ENCODE measurements at regions not wholly inside any gene's neighbourhood (a gene's known extent, or its start where the extent isn't known, plus 50 kb on each side); places are given as distances from the start of the nearest gene placed in this dataset.

DNA sequence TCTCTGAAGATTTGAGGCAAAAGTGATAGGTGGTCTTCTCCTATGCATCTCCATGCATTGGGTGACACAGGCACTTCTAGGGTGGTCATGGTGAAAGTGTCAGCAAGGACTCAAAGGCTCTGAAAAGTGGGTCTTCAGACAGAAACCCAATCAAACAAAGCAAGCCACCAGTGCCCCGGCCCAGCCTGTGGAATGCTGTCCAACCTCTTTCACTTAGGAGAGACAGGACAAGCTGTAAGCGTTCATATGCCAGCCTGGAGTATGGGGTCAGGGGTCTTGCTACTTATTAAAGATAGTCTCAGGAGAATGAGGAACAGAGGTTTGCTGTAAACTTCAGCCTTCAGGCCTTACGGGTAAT, 324.5 kb downstream of the GADD45G start:
- DNase-seq, result no peak
- H3K27ac Mint-ChIP-seq (ENCODE audit: unreplicated experiment), result no peak overlapping the region
- peaks cover 14% of the 10 kb centered on the region for H3K4me1 Mint-ChIP-seq (ENCODE audit: low read depth, unreplicated experiment)
- TF ChIP-seq, protein P1, sequence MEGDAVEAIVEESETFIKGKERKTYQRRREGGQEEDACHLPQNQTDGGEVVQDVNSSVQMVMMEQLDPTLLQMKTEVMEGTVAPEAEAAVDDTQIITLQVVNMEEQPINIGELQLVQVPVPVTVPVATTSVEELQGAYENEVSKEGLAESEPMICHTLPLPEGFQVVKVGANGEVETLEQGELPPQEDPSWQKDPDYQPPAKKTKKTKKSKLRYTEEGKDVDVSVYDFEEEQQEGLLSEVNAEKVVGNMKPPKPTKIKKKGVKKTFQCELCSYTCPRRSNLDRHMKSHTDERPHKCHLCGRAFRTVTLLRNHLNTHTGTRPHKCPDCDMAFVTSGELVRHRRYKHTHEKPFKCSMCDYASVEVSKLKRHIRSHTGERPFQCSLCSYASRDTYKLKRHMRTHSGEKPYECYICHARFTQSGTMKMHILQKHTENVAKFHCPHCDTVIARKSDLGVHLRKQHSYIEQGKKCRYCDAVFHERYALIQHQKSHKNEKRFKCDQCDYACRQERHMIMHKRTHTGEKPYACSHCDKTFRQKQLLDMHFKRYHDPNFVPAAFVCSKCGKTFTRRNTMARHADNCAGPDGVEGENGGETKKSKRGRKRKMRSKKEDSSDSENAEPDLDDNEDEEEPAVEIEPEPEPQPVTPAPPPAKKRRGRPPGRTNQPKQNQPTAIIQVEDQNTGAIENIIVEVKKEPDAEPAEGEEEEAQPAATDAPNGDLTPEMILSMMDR (IDR thresholded peaks at IDR 0.05; ENCODE audit: partially characterized antibody, unreplicated experiment), result no peak
- H3K9me3 Mint-ChIP-seq (ENCODE audit: unreplicated experiment), result no peaks in the 10 kb centered on the region
- no peaks in the 10 kb centered on the region for H3K27me3 Mint-ChIP-seq (ENCODE audit: unreplicated experiment)
- no peak overlapping the region for H3K4me3 Mint-ChIP-seq (ENCODE audit: unreplicated experiment)
- peaks cover 6% of the 10 kb centered on the region for H3K36me3 Mint-ChIP-seq (ENCODE audit: unreplicated experiment)

DNA sequence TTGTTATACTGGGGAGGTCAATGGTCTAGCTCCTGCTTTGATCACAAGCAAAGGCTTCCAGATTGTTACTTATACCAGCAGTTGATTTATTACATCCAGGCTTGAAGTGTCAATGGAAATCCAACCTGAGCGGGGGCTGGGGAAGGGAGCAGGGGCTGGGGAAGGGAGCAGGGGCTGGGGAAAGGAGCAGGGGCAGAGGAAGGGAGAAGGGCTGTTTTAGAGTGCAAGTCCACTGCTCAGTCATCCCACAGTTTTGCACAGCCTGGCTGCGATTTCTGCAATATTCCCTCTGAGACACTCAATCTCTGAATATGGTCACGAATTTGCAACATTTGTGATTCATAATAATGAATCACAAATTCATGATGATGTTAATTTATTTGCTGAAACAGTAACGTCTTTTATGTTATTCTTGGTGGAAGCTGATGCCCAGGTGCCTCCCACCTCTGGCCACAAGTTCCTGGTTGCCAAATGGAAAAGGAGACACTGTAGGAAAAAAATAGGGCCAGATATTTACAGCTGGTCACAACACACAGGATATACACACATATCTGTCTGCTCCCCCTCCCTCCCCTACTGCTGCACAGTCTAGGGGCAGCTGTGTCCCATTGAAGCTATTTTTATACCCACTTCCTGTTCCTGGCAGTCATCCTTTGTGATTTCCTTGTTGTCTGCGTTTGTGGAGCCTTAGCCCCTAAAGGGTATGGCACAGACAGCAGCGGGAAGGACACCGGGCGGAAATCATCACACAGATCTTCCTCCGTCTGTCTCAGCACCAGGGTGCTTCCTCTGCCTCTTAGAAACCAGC, 325.1 kb downstream of the GADD45G start:
- Mint-ChIP-seq H3K27me3 (ENCODE audit: unreplicated experiment) (no peaks in the 10 kb centered on the region), H3K36me3 (ENCODE audit: unreplicated experiment) (peaks cover 6% of the 10 kb centered on the region), H3K27ac (ENCODE audit: unreplicated experiment) (no peak overlapping the region), H3K4me1 (ENCODE audit: low read depth, unreplicated experiment) (peaks cover 14% of the 10 kb centered on the region), H3K9me3 (ENCODE audit: unreplicated experiment) (no peaks in the 10 kb centered on the region), H3K4me3 (ENCODE audit: unreplicated experiment) (no peak overlapping the region)
- no peak for DNase-seq
- TF ChIP-seq, protein P1 (IDR thresholded peaks at IDR 0.05; ENCODE audit: partially characterized antibody, unreplicated experiment), result no peak

DNA sequence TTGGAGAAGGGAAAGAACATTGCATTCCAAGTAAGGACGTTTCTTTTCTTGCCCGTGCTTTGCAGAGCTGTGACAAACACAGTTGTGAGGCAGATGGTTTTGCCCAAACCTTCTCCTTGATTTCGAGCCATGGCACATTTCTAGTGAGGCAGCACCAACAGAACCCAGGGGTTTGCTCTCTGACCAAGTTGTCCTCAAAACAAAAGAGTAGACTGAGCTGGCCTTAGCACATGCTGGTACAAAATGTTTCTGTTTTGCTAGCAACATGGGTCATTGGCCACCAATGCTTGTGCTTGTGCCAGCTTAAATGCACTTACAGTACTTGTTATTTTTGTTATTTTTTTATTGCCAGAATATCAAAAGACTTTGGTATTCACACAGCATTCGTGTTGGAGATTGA, 328.8 kb downstream of the GADD45G start:
- H3K27me3 Mint-ChIP-seq (ENCODE audit: unreplicated experiment), result no peaks in the 10 kb centered on the region

DNA sequence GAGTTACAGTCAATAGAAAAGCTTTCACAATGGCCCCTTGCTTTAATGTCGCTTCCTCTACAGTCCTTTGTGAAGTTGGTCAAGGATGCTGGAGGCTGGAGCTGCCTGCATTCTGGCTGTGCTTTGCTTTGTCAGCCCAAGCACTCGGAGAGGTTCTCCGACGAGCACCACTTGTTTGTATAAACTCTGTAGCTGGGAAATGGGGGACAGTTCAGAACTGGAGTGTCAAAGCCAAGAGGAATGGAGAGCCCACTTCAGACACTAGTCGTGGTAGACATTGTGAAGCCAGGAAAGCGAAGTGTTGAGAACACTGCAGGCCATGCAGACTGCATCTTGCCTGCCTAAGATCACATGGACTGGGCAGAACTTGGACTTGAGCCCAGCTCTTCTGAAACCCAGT, 330.3 kb downstream of the GADD45G start:
- no peak for DNase-seq
- H3K4me3 Mint-ChIP-seq (ENCODE audit: unreplicated experiment), result no peak overlapping the region
- peaks cover 6% of the 10 kb centered on the region for H3K36me3 Mint-ChIP-seq (ENCODE audit: unreplicated experiment)
- peaks cover 2% of the 10 kb centered on the region for H3K9me3 Mint-ChIP-seq (ENCODE audit: unreplicated experiment)
- peaks cover 7% of the 10 kb centered on the region for H3K4me1 Mint-ChIP-seq (ENCODE audit: low read depth, unreplicated experiment)
- TF ChIP-seq, protein P1 (IDR thresholded peaks at IDR 0.05; ENCODE audit: partially characterized antibody, unreplicated experiment), result no peak
- H3K27ac Mint-ChIP-seq (ENCODE audit: unreplicated experiment), result no peak overlapping the region
- H3K27me3 Mint-ChIP-seq (ENCODE audit: unreplicated experiment), result no peaks in the 10 kb centered on the region

More for the DNA sequence above, 328.8 kb downstream of the GADD45G start:
- Mint-ChIP-seq H3K4me3 (ENCODE audit: unreplicated experiment) (no peak overlapping the region), H3K36me3 (ENCODE audit: unreplicated experiment) (peaks cover 6% of the 10 kb centered on the region), H3K4me1 (ENCODE audit: low read depth, unreplicated experiment) (peaks cover 14% of the 10 kb centered on the region), H3K9me3 (ENCODE audit: unreplicated experiment) (peaks cover 2% of the 10 kb centered on the region), H3K27ac (ENCODE audit: unreplicated experiment) (no peak overlapping the region)
- DNase-seq, result no peak
- TF ChIP-seq, protein P1 (IDR thresholded peaks at IDR 0.05; ENCODE audit: partially characterized antibody, unreplicated experiment), result no peak

DNA sequence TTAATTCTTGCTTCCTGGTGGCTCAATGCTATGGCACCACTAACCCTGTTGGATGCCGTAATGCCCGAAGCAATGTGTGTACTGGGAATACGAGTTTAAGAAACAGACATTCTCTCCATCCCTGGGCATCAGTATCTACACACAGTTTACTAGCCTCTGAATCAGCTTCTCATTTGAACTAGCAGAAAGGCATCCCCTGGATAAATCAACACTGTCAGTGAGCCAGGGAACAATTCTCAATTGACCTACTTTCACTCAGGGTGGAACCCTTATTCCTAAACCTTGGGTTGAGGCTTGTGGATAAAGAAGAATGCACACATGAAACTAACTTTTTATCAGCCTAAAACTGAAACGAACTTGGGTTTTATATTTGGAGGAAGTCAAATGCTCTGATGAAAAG, 331.0 kb downstream of the GADD45G start:
- Mint-ChIP-seq H3K4me3 (ENCODE audit: unreplicated experiment) (no peak overlapping the region), H3K9me3 (ENCODE audit: unreplicated experiment) (peaks cover 2% of the 10 kb centered on the region), H3K27ac (ENCODE audit: unreplicated experiment) (no peak overlapping the region), H3K36me3 (ENCODE audit: unreplicated experiment) (peaks cover 6% of the 10 kb centered on the region), H3K27me3 (ENCODE audit: unreplicated experiment) (no peaks in the 10 kb centered on the region), H3K4me1 (ENCODE audit: low read depth, unreplicated experiment) (peaks cover under 1% of the 10 kb centered on the region)
- no peak for DNase-seq
- TF ChIP-seq, protein P1 (IDR thresholded peaks at IDR 0.05; ENCODE audit: partially characterized antibody, unreplicated experiment), result no peak

Measured in glutamatergic neuron (in vitro differentiated cells).